ENCODE measurements at regions not wholly inside any gene's neighbourhood (a gene's known extent, or its start where the extent isn't known, plus 50 kb on each side); places are given as distances from the start of the nearest gene placed in this dataset.

GRCh38 chr5:6818594-6819511, 105.6 kb downstream of the TENT4A start:
- H3K4me3 ChIP-seq (ENCODE audit: low read depth, low read length) = no peak overlapping the region
- TF ChIP-seq, protein P1, sequence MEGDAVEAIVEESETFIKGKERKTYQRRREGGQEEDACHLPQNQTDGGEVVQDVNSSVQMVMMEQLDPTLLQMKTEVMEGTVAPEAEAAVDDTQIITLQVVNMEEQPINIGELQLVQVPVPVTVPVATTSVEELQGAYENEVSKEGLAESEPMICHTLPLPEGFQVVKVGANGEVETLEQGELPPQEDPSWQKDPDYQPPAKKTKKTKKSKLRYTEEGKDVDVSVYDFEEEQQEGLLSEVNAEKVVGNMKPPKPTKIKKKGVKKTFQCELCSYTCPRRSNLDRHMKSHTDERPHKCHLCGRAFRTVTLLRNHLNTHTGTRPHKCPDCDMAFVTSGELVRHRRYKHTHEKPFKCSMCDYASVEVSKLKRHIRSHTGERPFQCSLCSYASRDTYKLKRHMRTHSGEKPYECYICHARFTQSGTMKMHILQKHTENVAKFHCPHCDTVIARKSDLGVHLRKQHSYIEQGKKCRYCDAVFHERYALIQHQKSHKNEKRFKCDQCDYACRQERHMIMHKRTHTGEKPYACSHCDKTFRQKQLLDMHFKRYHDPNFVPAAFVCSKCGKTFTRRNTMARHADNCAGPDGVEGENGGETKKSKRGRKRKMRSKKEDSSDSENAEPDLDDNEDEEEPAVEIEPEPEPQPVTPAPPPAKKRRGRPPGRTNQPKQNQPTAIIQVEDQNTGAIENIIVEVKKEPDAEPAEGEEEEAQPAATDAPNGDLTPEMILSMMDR (IDR thresholded peaks at IDR 0.05; ENCODE audit: borderline replicate concordance, insufficient read depth, low read depth, low read length) = no peak

GRCh38 chr5:6819521-6819920, 106.3 kb downstream of the TENT4A start:
- TF ChIP-seq, protein P1 (IDR thresholded peaks at IDR 0.05; ENCODE audit: borderline replicate concordance, insufficient read depth, low read depth, low read length) = no peak
- no peak overlapping the region for H3K4me3 ChIP-seq (ENCODE audit: low read depth, low read length)

GRCh38 chr5:6820851-6821479, 107.7 kb downstream of the TENT4A start:
- TF ChIP-seq, protein P1 (IDR thresholded peaks at IDR 0.05; ENCODE audit: borderline replicate concordance, insufficient read depth, low read depth, low read length) = peak; percentile 59
- H3K4me3 ChIP-seq (ENCODE audit: low read depth, low read length) = no peak overlapping the region

- TF ChIP-seq, protein P1 (IDR thresholded peaks at IDR 0.05; ENCODE audit: borderline replicate concordance, insufficient read depth, low read depth, low read length) = no peak
- H3K4me3 ChIP-seq (ENCODE audit: low read depth, low read length) = no peak overlapping the region
Measured at GRCh38 chr5:6822068-6822467, 108.8 kb downstream of the TENT4A start.

- TF ChIP-seq, protein P1 (IDR thresholded peaks at IDR 0.05; ENCODE audit: borderline replicate concordance, insufficient read depth, low read depth, low read length) = no peak
- H3K4me3 ChIP-seq (ENCODE audit: low read depth, low read length) = no peak overlapping the region
Measured at GRCh38 chr5:6822556-6823343, 109.5 kb downstream of the TENT4A start.

DNA sequence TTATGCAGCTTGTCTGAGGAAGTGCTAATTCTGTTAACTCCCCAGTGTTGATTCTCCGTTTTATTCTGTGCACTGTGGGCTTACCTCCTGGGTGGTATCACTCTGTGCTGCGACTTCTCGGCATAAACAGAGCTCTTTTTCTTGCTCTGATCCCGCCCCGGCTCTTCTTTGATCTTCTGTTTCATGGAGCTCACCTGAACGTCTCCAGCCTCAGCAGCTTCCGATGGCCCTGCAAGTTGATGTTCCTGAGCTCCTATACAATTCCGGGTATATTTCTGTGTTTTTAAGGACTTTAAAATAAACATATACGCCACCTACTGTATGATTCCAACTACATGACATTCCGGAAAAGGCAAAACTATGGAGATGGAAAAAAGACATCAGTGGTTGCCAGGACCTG, 110.8 kb downstream of the TENT4A start:
- TF ChIP-seq, protein P1 (IDR thresholded peaks at IDR 0.05; ENCODE audit: borderline replicate concordance, insufficient read depth, low read depth, low read length) = no peak
- no peak overlapping the region for H3K4me3 ChIP-seq (ENCODE audit: low read depth, low read length)
